Endothelial cell of umbilical vein (primary cell): ENCODE measurements at regions not wholly inside any gene's neighbourhood (a gene's known extent, or its start where the extent isn't known, plus 50 kb on each side); places are given as distances from the start of the nearest gene placed in this dataset.

Source experiments
- BruUV-seq: library from RNA; stranded (reverse); fragments of 400-500 nt; replicated peaks from 2 replicates; lab custom pipeline; 2021; lab: Mats Ljungman, UMichigan
- CTCF ChIA-PET: fragments of 300-600, 350-600 bp; sonication (Branson Sonifier 250); formaldehyde crosslinking; loops from one replicate; lab custom pipeline; 2021; ENCODE audit warnings: antibody characterized with exemption, inconsistent platforms; lab: Charles Lee
- POLR2A ChIA-PET: fragments of 300-600, 350-600 bp; sonication (Branson Sonifier 250); formaldehyde crosslinking; loops from one replicate; lab custom pipeline; 2021; ENCODE audit warnings: antibody characterized with exemption, inconsistent platforms; lab: Charles Lee
- DNase-seq: peaks from one replicate; pipeline ENCODE4 v3.0.0-alpha.2; 2011; ENCODE audit warnings: low read depth, low spot score
- FAIRE-seq: peaks from 2 replicates; lab custom pipeline; 2011; peaks lifted over from hg19 to GRCh38; lab: Jason Lieb, UNC
- H2AFZ ChIP-seq: 2 replicates; pipeline ENCODE4 v1.6.0; 2012; ENCODE audit warnings: low read depth, low read length, control low read depth, inconsistent platforms
- H3K27ac ChIP-seq: 2 replicates; pipeline ENCODE4 v1.5.1; 2011; ENCODE audit warnings: low read depth, mild to moderate bottlenecking, control low read depth, low read length, moderate library complexity; ENCODE audit not compliant: insufficient read depth
- H3K27me3 ChIP-seq, 2 experiments: 2 replicates each; pipeline versions ENCODE4 v1.6.0 to v1.6.1; 2011; ENCODE audit warnings: low read length in 2 of 2, mixed read lengths in 1 of 2; ENCODE audit not compliant: control insufficient read depth in 2 of 2, insufficient read depth in 2 of 2
- H3K36me3 ChIP-seq, 2 experiments: 2 replicates in 1 of 2; 3 replicates in 1 of 2; pipeline ENCODE4 v1.5.1; 2011; ENCODE audit warnings: low read length in 2 of 2, mild to moderate bottlenecking in 1 of 2, moderate library complexity in 1 of 2; ENCODE audit not compliant: control insufficient read depth in 2 of 2, insufficient read depth in 2 of 2; ENCODE audit errors: extremely low read depth in 1 of 2
- H3K4me1 ChIP-seq: 3 replicates; pipeline ENCODE4 v1.5.1; 2011; ENCODE audit warnings: mild to moderate bottlenecking, low read length; ENCODE audit not compliant: control insufficient read depth, insufficient read depth; ENCODE audit errors: extremely low read depth
- H3K4me2 ChIP-seq: 2 replicates; pipeline ENCODE4 v1.6.1; 2011; ENCODE audit warnings: low read length, control low read depth, mixed read lengths; ENCODE audit not compliant: insufficient read depth
- H3K4me3 ChIP-seq, 3 experiments: fragments of 200-600 bp in 1 of 3; sonication (generic), shearing (Covaris generic) in 1 of 3; replicated peaks in 1 of 3; 2 replicates each; pipeline ENCODE4 v1.5.1; 2011 to 2016; ENCODE audit warnings: control low read depth in 3 of 3, low read length in 3 of 3, mild to moderate bottlenecking in 2 of 3, inconsistent platforms in 1 of 3, low read depth in 1 of 3, moderate library complexity in 1 of 3; ENCODE audit not compliant: insufficient read depth in 1 of 3
- H3K79me2 ChIP-seq: 2 replicates; pipeline ENCODE4 v1.6.0; 2012; ENCODE audit warnings: low read length, inconsistent platforms; ENCODE audit not compliant: control insufficient read depth, insufficient read depth
- H3K9ac ChIP-seq: replicated peaks from 2 replicates; pipeline ENCODE3; 2011; ENCODE audit warnings: low read length, control low read depth; ENCODE audit not compliant: insufficient read depth; ENCODE audit errors: extremely low read depth
- H3K9me1 ChIP-seq: replicated peaks from 3 replicates; pipeline ENCODE4 v1.6.0; 2011; ENCODE audit warnings: mild to moderate bottlenecking, low read length; ENCODE audit not compliant: control insufficient read depth, insufficient read depth; ENCODE audit errors: extremely low read depth
- H3K9me3 ChIP-seq: replicated peaks from 2 replicates; pipeline ENCODE4 v1.5.1; 2012; ENCODE audit warnings: low read length, inconsistent platforms; ENCODE audit not compliant: control insufficient read depth, insufficient read depth
- H4K20me1 ChIP-seq: replicated peaks from 2 replicates; pipeline ENCODE3; 2011; ENCODE audit warnings: mild to moderate bottlenecking, low read length; ENCODE audit not compliant: control insufficient read depth, insufficient read depth; ENCODE audit errors: extremely low read depth
- CTCF ChIP-seq, 2 donors: IDR thresholded peaks; 1 replicate in 1 of 2; 2 replicates in 1 of 2; pipeline ENCODE4 v1.5.1; 2011; ENCODE audit warnings: low read length in 2 of 2, mild to moderate bottlenecking in 2 of 2, moderate library complexity in 2 of 2, control low read depth in 1 of 2, inconsistent platforms in 1 of 2, low read depth in 1 of 2; ENCODE audit not compliant: insufficient read depth in 1 of 2; ENCODE audit errors: extremely low read depth in 1 of 2
- EZH2 ChIP-seq: IDR thresholded peaks from 2 replicates; pipeline ENCODE4 v1.6.1; 2012; ENCODE audit warnings: borderline replicate concordance, low read depth, mild to moderate bottlenecking, moderate library complexity, low read length, inconsistent platforms; ENCODE audit not compliant: severe bottlenecking
- FOS ChIP-seq: IDR thresholded peaks from 2 replicates; pipeline ENCODE4 v1.6.1; 2011; ENCODE audit warnings: mild to moderate bottlenecking, low read length, moderate library complexity, borderline replicate concordance; ENCODE audit not compliant: insufficient read depth
- GATA2 ChIP-seq: IDR thresholded peaks from 2 replicates; pipeline ENCODE4 v1.7.0; 2011; ENCODE audit warnings: low read depth, mild to moderate bottlenecking, moderate library complexity, mixed read lengths, low read length; ENCODE audit not compliant: insufficient read length, insufficient read depth
- JUN ChIP-seq: IDR thresholded peaks from 2 replicates; pipeline ENCODE4 v1.6.1; 2011; ENCODE audit warnings: borderline replicate concordance, low read depth; ENCODE audit not compliant: insufficient read length, insufficient read depth
- MYC ChIP-seq: IDR thresholded peaks from one replicate; pipeline ENCODE4 v1.6.1; 2011; ENCODE audit warnings: mild to moderate bottlenecking, low read depth, low read length
- POLR2A ChIP-seq: IDR thresholded peaks from 2 replicates; pipeline ENCODE4 v1.6.1; 2012; ENCODE audit warnings: low read depth, mild to moderate bottlenecking, control low read depth, low read length
- POLR2AphosphoS5 ChIP-seq: IDR thresholded peaks from 2 replicates; pipeline ENCODE4 v1.6.1; 2012; ENCODE audit warnings: low read depth, mild to moderate bottlenecking, control low read depth, low read length, moderate library complexity; ENCODE audit not compliant: insufficient read depth
- dilution Hi-C: fragments of 300-500 bp; cut with MboI; formaldehyde crosslinking; loops from one replicate; pipeline ENCODE4 v1.15.0; 2019; ENCODE audit warnings: low sequenced_read_pairs; ENCODE audit not compliant: extremely low pct_ligation_motif_present
- intact Hi-C: fragments of 100-400 bp; cut with micrococcal nuclease; formaldehyde crosslinking; loops from one replicate; pipeline ENCODE4 v1.10.0; 2022
- TF ChIP-seq, protein P1 (sequence below): IDR thresholded peaks from 2 replicates; pipeline ENCODE4 v1.6.1; 2011; ENCODE audit not compliant: insufficient read depth, insufficient read length

GRCh38 chr15:26439681-26440080, 333.2 kb downstream of the GABRB3 start:
- no peaks in the 10 kb centered on the region for H3K36me3 ChIP-seq
- dilution Hi-C loops, result no loop called here
- H2AFZ ChIP-seq, result no peak overlapping the region
- H4K20me1 ChIP-seq, result no peaks in the 10 kb centered on the region
- intact Hi-C loops, result no loop called here
- no peaks in the 10 kb centered on the region for H3K79me2 ChIP-seq
- H3K9ac ChIP-seq, result no peak overlapping the region
- no TSS peak for BruUV-seq
- H3K9me3 ChIP-seq, result peaks cover 3% of the 10 kb centered on the region
- no peak overlapping the region for H3K4me2 ChIP-seq
- FAIRE-seq, result no peak
- no peak overlapping the region for H3K27ac ChIP-seq
- no peak overlapping the region for H3K4me3 ChIP-seq
- no peak for DNase-seq
- TF ChIP-seq FOS, result no peak
- no peak for TF ChIP-seq EZH2
- TF ChIP-seq GATA2, result no peak
- TF ChIP-seq, protein P1, sequence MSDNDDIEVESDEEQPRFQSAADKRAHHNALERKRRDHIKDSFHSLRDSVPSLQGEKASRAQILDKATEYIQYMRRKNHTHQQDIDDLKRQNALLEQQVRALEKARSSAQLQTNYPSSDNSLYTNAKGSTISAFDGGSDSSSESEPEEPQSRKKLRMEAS, result no peak
- no peak for TF ChIP-seq CTCF (IDR thresholded peaks at IDR 0.05; ENCODE audit: extremely low read depth in 1 of 2, insufficient read depth in 1 of 2, low read depth in 1 of 2, low read length in 2 of 2)
- no peak for TF ChIP-seq POLR2A
- TF ChIP-seq POLR2AphosphoS5, result no peak
- no peak for TF ChIP-seq MYC
- no peak for TF ChIP-seq JUN
- ChIA-PET CTCF (no interaction called here), POLR2A (no interaction called here)
- no peaks in the 10 kb centered on the region for H3K27me3 ChIP-seq
- no peaks in the 10 kb centered on the region for H3K9me1 ChIP-seq
- no peaks in the 10 kb centered on the region for H3K4me1 ChIP-seq
